ENCODE measurements at regions not wholly inside any gene's neighbourhood (a gene's known extent, or its start where the extent isn't known, plus 50 kb on each side); places are given as distances from the start of the nearest gene placed in this dataset.

GRCh38 chr11:15519124-15519791 is 404.5 kb downstream of the INSC start:
- TF ChIP-seq POLR2AphosphoS5 (IDR thresholded peaks at IDR 0.05; ENCODE audit: borderline replicate concordance, low read depth, low read length) = no peak
- no peak for TF ChIP-seq EZH2 (IDR thresholded peaks at IDR 0.05)
- no peak for TF ChIP-seq FOXP2 (optimal IDR thresholded peaks at IDR 0.05; ENCODE audit: control extremely low read depth, extremely low read length, insufficient read depth)

Data from SK-N-MC (cell line).